ENCODE measurements at regions not wholly inside any gene's neighbourhood (a gene's known extent, or its start where the extent isn't known, plus 50 kb on each side); places are given as distances from the start of the nearest gene placed in this dataset.

GRCh38 chr18:29608982-29609381 lies 1432.1 kb upstream of the CDH2 start:
- BruUV-seq (replicated peaks), result no TSS peak
- ATAC-seq (no peak), DNase-seq (ENCODE audit: low read depth, low spot score) (no peak)
- CTCF ChIA-PET, result no interaction called here
- Histone ChIP-seq H3K27me3 (ENCODE audit: control insufficient read depth, insufficient read depth, low read length) (no peaks in the 10 kb centered on the region), H3K4me3 (ENCODE audit: low read depth in 2 of 2, low read length in 2 of 2) (no peak overlapping the region), H3K4me1 (ENCODE audit: control insufficient read depth, insufficient read depth, low read length) (no peaks in the 10 kb centered on the region), H3K9me3 (ENCODE audit: control insufficient read depth, insufficient read depth, low read depth, low read length) (no peaks in the 10 kb centered on the region), H3K36me3 (ENCODE audit: control insufficient read depth, insufficient read depth, low read length) (no peaks in the 10 kb centered on the region), H3K27ac (ENCODE audit: low read length) (no peak overlapping the region)
- POLR2A ChIA-PET, result no interaction called here
- in situ Hi-C loops (cut with HindIII; ENCODE audit: low pct_unique_long_range_greater_than_20kb, low sequenced_read_pairs), result no loop called here
- no peak for TF ChIP-seq POLR2AphosphoS5 (IDR thresholded peaks at IDR 0.05; ENCODE audit: low read depth, low read length)
- TF ChIP-seq, protein P1, sequence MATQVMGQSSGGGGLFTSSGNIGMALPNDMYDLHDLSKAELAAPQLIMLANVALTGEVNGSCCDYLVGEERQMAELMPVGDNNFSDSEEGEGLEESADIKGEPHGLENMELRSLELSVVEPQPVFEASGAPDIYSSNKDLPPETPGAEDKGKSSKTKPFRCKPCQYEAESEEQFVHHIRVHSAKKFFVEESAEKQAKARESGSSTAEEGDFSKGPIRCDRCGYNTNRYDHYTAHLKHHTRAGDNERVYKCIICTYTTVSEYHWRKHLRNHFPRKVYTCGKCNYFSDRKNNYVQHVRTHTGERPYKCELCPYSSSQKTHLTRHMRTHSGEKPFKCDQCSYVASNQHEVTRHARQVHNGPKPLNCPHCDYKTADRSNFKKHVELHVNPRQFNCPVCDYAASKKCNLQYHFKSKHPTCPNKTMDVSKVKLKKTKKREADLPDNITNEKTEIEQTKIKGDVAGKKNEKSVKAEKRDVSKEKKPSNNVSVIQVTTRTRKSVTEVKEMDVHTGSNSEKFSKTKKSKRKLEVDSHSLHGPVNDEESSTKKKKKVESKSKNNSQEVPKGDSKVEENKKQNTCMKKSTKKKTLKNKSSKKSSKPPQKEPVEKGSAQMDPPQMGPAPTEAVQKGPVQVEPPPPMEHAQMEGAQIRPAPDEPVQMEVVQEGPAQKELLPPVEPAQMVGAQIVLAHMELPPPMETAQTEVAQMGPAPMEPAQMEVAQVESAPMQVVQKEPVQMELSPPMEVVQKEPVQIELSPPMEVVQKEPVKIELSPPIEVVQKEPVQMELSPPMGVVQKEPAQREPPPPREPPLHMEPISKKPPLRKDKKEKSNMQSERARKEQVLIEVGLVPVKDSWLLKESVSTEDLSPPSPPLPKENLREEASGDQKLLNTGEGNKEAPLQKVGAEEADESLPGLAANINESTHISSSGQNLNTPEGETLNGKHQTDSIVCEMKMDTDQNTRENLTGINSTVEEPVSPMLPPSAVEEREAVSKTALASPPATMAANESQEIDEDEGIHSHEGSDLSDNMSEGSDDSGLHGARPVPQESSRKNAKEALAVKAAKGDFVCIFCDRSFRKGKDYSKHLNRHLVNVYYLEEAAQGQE (IDR thresholded peaks at IDR 0.05; ENCODE audit: insufficient read depth in 1 of 2, low read depth in 2 of 2, low read length in 1 of 2), result no peak
- TF ChIP-seq, protein P2, sequence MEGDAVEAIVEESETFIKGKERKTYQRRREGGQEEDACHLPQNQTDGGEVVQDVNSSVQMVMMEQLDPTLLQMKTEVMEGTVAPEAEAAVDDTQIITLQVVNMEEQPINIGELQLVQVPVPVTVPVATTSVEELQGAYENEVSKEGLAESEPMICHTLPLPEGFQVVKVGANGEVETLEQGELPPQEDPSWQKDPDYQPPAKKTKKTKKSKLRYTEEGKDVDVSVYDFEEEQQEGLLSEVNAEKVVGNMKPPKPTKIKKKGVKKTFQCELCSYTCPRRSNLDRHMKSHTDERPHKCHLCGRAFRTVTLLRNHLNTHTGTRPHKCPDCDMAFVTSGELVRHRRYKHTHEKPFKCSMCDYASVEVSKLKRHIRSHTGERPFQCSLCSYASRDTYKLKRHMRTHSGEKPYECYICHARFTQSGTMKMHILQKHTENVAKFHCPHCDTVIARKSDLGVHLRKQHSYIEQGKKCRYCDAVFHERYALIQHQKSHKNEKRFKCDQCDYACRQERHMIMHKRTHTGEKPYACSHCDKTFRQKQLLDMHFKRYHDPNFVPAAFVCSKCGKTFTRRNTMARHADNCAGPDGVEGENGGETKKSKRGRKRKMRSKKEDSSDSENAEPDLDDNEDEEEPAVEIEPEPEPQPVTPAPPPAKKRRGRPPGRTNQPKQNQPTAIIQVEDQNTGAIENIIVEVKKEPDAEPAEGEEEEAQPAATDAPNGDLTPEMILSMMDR (IDR thresholded peaks at IDR 0.05), result no peak
- TF ChIP-seq SIN3A (IDR thresholded peaks at IDR 0.05; ENCODE audit: borderline replicate concordance, insufficient read depth, low read depth, low read length), result no peak
- TF ChIP-seq TCF7L2 (IDR thresholded peaks at IDR 0.05; ENCODE audit: low read depth, low read length), result no peak
- intact Hi-C loops (cut with micrococcal nuclease; ENCODE audit: unreplicated experiment), result no loop called here

DNA sequence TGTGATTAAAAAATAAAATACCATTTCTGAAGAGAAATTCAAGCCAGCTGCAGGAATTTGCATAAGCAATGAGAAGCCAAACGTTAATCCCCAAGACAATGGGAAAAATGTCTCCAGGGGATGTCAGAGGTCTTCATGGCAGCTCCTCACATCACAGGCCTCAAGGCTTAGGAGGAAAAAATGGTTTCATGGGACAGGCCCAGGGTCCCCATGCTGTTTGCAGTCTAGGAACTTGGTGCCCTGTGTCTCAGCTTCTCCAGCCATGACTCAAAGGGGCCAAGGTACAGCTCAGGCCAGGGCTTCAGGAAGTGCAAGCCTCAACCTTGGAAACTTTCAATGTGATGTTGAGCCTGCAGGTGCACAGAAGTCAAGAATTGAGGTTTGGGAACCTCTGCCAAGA lies 1428.4 kb upstream of the CDH2 start:
- DNase-seq (ENCODE audit: low read depth, low spot score) (no peak), ATAC-seq (no peak)
- in situ Hi-C loops (cut with HindIII; ENCODE audit: low pct_unique_long_range_greater_than_20kb, low sequenced_read_pairs) (no loop called here), intact Hi-C loops (cut with micrococcal nuclease; ENCODE audit: unreplicated experiment) (no loop called here)
- Histone ChIP-seq H3K9me3 (ENCODE audit: control insufficient read depth, insufficient read depth, low read depth, low read length) (no peaks in the 10 kb centered on the region), H3K4me1 (ENCODE audit: control insufficient read depth, insufficient read depth, low read length) (no peaks in the 10 kb centered on the region), H3K4me3 (ENCODE audit: low read depth in 2 of 2, low read length in 2 of 2) (no peak overlapping the region), H3K36me3 (ENCODE audit: control insufficient read depth, insufficient read depth, low read length) (no peaks in the 10 kb centered on the region), H3K27ac (ENCODE audit: low read length) (no peak overlapping the region), H3K27me3 (ENCODE audit: control insufficient read depth, insufficient read depth, low read length) (no peaks in the 10 kb centered on the region)
- ChIA-PET CTCF (no interaction called here), POLR2A (no interaction called here)
- TF ChIP-seq, protein P2 (IDR thresholded peaks at IDR 0.05), result no peak
- TF ChIP-seq POLR2AphosphoS5 (IDR thresholded peaks at IDR 0.05; ENCODE audit: low read depth, low read length), result no peak
- TF ChIP-seq, protein P1 (IDR thresholded peaks at IDR 0.05; ENCODE audit: insufficient read depth in 1 of 2, low read depth in 2 of 2, low read length in 1 of 2), result no peak
- no peak for TF ChIP-seq SIN3A (IDR thresholded peaks at IDR 0.05; ENCODE audit: borderline replicate concordance, insufficient read depth, low read depth, low read length)
- TF ChIP-seq TCF7L2 (IDR thresholded peaks at IDR 0.05; ENCODE audit: low read depth, low read length), result no peak
- no TSS peak for BruUV-seq (replicated peaks)

Measured in Panc1 (cell line).